Astrocyte of the cerebellum (primary cell): ENCODE measurements at regions not wholly inside any gene's neighbourhood (a gene's known extent, or its start where the extent isn't known, plus 50 kb on each side); places are given as distances from the start of the nearest gene placed in this dataset.
"Not testable (repeated sequence)": the region's sequence is repeated elsewhere in the genome, so short reads cannot be mapped to it uniquely, and the experiment has no call there.

Experiments
- DNase-seq: peaks from one replicate; pipeline ENCODE4 v3.0.0-alpha.2; 2011; ENCODE audit warnings: low read depth
- H3K4me3 ChIP-seq: 2 replicates; pipeline ENCODE4 v1.5.1; 2011; ENCODE audit warnings: mild to moderate bottlenecking, low read depth, low read length, moderate library complexity
- CTCF ChIP-seq: IDR thresholded peaks from 2 replicates; pipeline ENCODE4 v1.5.1; 2012; ENCODE audit warnings: low read length, low read depth, moderate library complexity, mild to moderate bottlenecking; ENCODE audit errors: missing control alignments
- in situ Hi-C: cut with HindIII; loops from 2 replicates; pipeline ENCODE4 v1.10.0; 2017; ENCODE audit warnings: low sequenced_read_pairs

- no peak for TF ChIP-seq CTCF
- H3K4me3 ChIP-seq, result no peak overlapping the region
- in situ Hi-C loops, result no loop called here
- DNase-seq, result no peak
These were observed 558.7 kb downstream of the INSC start for GRCh38 chr11:15673408-15673831.

DNA sequence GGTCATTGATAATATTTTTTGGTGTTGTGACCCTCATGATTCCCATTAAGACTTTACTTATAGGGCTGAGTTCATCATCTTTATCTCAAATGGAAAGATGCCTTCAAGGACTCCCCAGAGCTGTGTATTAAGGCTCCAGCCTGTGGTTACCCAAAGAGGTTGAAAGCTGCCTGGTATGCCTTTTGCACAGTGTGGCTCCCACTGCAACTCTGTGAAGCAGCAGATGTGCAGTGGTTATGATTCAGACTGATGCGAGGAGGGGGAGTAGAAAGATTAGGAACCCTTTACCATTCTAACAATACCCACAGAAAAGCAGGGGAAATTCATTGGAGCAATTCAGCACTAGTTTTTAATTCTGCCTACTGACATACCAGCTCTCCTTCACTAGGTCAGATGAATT, 560.0 kb downstream of the INSC start:
- H3K4me3 ChIP-seq, result no peak overlapping the region
- in situ Hi-C loops, result no loop called here
- DNase-seq, result no peak
- TF ChIP-seq CTCF, result no peak

DNA sequence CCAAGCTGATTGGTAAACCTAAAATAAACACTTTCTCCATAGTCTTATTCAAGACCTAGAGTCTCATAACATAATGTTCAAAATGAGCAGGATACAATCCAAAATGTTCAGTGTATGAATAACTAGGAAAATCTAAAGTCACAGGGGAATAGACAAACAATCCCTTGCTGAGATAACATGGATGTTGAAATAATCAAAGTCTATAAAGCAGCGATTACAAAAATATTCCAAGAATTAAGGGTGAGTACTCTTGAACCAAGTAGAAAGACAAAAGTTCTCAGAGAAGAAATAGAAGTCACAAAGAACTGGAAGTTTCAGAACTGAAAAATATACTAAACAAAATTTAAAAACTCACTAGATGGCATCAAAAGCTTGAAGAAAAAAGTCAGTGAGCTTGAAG, 561.0 kb downstream of the INSC start:
- in situ Hi-C loops, result no loop called here
- TF ChIP-seq CTCF, result no peak
- no peak overlapping the region for H3K4me3 ChIP-seq
- no peak for DNase-seq

DNA sequence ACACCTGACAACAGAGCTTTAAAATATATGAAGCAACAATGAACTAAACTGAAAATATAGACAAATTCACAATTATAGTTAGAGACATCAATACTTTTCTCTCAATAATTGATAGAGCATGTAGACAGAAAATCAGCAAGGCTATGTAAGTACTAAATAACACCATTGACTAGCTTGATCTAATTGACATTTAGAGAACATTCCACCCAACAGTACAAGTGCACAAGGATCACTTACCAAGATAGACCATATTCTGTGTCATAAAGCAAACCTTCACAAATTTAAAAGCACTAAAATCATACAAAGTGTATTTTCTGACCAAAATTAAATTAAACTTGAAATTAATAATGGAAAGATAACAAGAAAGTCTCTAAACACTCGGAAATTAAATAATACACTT, 562.5 kb downstream of the INSC start:
- H3K4me3 ChIP-seq, result no peak overlapping the region
- no peak for TF ChIP-seq CTCF
- DNase-seq, result no peak
- in situ Hi-C loops, result no loop called here

GRCh38 chr11:15683528-15683927, 568.8 kb downstream of the INSC start:
- TF ChIP-seq CTCF, result no peak
- H3K4me3 ChIP-seq, result no peak overlapping the region
- no peak for DNase-seq
- in situ Hi-C loops, result no loop called here

DNA sequence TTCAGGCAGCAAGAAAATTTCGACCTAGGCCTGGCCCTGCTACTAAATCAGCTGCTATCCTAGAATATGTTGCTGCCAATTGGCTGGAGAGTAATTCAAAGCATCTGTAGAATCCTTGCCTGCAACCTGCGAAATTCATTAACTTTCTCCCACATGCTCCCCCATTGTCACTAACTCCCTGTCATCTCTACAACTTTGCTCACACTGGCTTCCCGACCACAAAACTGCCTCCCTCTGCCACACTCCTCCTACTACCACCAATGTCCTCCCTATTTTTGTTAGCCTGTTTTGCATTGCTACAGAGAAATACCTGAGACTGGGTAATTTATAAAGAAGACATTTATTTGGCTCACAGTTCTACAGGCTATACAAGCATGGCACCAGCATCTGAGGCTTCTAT, 570.6 kb downstream of the INSC start:
- no peak for DNase-seq
- in situ Hi-C loops, result no loop called here
- no peak for TF ChIP-seq CTCF
- H3K4me3 ChIP-seq, result no peak overlapping the region

GRCh38 chr11:15686259-15686658, 571.5 kb downstream of the INSC start:
- DNase-seq, H3K4me3 ChIP-seq, in situ Hi-C loops: not testable (repeated sequence)
